Ovary (tissue), 3 donors: ENCODE measurements at regions not wholly inside any gene's neighbourhood (a gene's known extent, or its start where the extent isn't known, plus 50 kb on each side); places are given as distances from the start of the nearest gene placed in this dataset.

Experiments used
- CTCF ChIP-seq, 3 donors: fragments of 450-650 bp in 2 of 3; fragments of 200-600 bp in 1 of 3; IDR thresholded peaks; one replicate each; pipeline versions ENCODE4 v1.5.1 to v1.8.0; 2016 to 2022; ENCODE audit warnings: antibody characterized with exemption in 3 of 3, mild to moderate bottlenecking in 1 of 3
- POLR2A ChIP-seq: fragments of 450-650 bp; IDR thresholded peaks from one replicate; pipeline ENCODE4 v1.6.1; 2017; ENCODE audit warnings: antibody characterized with exemption, mild to moderate bottlenecking, moderate library complexity
- donor health status: DM: no; HTN: no; CAD: no.

- TF ChIP-seq CTCF (IDR thresholded peaks at IDR 0.05) (no peak), POLR2A (no peak)
Measured at GRCh38 chr15:91783451-91783850, 70.1 kb upstream of the SLCO3A1 start.
